Fibroblast of villous mesenchyme (primary cell): ENCODE measurements at regions not wholly inside any gene's neighbourhood (a gene's known extent, or its start where the extent isn't known, plus 50 kb on each side); places are given as distances from the start of the nearest gene placed in this dataset.

Source experiments
- DNase-seq: peaks from one replicate; pipeline ENCODE4 v3.0.0-alpha.2; 2010; ENCODE audit warnings: low read depth
- H3K4me3 ChIP-seq: 2 replicates; pipeline ENCODE4 v1.5.1; 2011; ENCODE audit warnings: low read depth, mild to moderate bottlenecking, low read length
- CTCF ChIP-seq: IDR thresholded peaks from 2 replicates; pipeline ENCODE4 v1.5.1; 2012; ENCODE audit warnings: low read depth, mild to moderate bottlenecking, low read length; ENCODE audit not compliant: insufficient read depth

- no peak for DNase-seq
Measured at GRCh38 chr11:11035331-11035730, 177.5 kb upstream of the ZBED5 start.

GRCh38 chr11:11034476-11034875 lies 176.6 kb upstream of the ZBED5 start:
- TF ChIP-seq CTCF: no peak
- H3K4me3 ChIP-seq: no peak overlapping the region
- DNase-seq: no peak

More at GRCh38 chr11:11035331-11035730, 177.5 kb upstream of the ZBED5 start:
- TF ChIP-seq CTCF: no peak
- no peak overlapping the region for H3K4me3 ChIP-seq

GRCh38 chr11:11032066-11032465 lies 174.2 kb upstream of the ZBED5 start:
- TF ChIP-seq CTCF: no peak
- DNase-seq: no peak

GRCh38 chr11:11029027-11029426 lies 171.2 kb upstream of the ZBED5 start:
- H3K4me3 ChIP-seq: no peak overlapping the region
- no peak for DNase-seq
- no peak for TF ChIP-seq CTCF

More at GRCh38 chr11:11032066-11032465, 174.2 kb upstream of the ZBED5 start:
- H3K4me3 ChIP-seq: no peak overlapping the region

GRCh38 chr11:11028017-11028692 lies 170.3 kb upstream of the ZBED5 start:
- DNase-seq: peak; percentile 61
- no peak overlapping the region for H3K4me3 ChIP-seq
- peak; percentile 88 for TF ChIP-seq CTCF

GRCh38 chr11:11027288-11027687 lies 169.4 kb upstream of the ZBED5 start:
- H3K4me3 ChIP-seq: no peak overlapping the region
- peak; percentile 43 for DNase-seq
- no peak for TF ChIP-seq CTCF

GRCh38 chr11:11025087-11025486 lies 167.2 kb upstream of the ZBED5 start:
- no peak for DNase-seq
- TF ChIP-seq CTCF: no peak
- no peak overlapping the region for H3K4me3 ChIP-seq
